ENCODE measurements at regions not wholly inside any gene's neighbourhood (a gene's known extent, or its start where the extent isn't known, plus 50 kb on each side); places are given as distances from the start of the nearest gene placed in this dataset.

- in situ Hi-C loops (cut with MboI; ENCODE audit: low pct_unique_long_range_greater_than_20kb, low sequenced_read_pairs, unreplicated experiment) = no loop called here
- no peak for DNase-seq (ENCODE audit: low spot score)
- TF ChIP-seq, protein P1, sequence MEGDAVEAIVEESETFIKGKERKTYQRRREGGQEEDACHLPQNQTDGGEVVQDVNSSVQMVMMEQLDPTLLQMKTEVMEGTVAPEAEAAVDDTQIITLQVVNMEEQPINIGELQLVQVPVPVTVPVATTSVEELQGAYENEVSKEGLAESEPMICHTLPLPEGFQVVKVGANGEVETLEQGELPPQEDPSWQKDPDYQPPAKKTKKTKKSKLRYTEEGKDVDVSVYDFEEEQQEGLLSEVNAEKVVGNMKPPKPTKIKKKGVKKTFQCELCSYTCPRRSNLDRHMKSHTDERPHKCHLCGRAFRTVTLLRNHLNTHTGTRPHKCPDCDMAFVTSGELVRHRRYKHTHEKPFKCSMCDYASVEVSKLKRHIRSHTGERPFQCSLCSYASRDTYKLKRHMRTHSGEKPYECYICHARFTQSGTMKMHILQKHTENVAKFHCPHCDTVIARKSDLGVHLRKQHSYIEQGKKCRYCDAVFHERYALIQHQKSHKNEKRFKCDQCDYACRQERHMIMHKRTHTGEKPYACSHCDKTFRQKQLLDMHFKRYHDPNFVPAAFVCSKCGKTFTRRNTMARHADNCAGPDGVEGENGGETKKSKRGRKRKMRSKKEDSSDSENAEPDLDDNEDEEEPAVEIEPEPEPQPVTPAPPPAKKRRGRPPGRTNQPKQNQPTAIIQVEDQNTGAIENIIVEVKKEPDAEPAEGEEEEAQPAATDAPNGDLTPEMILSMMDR (IDR thresholded peaks at IDR 0.05; ENCODE audit: extremely low read depth, insufficient read depth, missing control alignments) = no peak
These were observed 80.5 kb downstream of the VEGFA start for GRCh38 chr6:43850314-43851203.

- TF ChIP-seq, protein P1 (IDR thresholded peaks at IDR 0.05; ENCODE audit: extremely low read depth, insufficient read depth, missing control alignments) = no peak
- DNase-seq (ENCODE audit: low spot score) = no peak
- in situ Hi-C loops (cut with MboI; ENCODE audit: low pct_unique_long_range_greater_than_20kb, low sequenced_read_pairs, unreplicated experiment) = no loop called here
These were observed 79.8 kb downstream of the VEGFA start for GRCh38 chr6:43849844-43850243.

- DNase-seq (ENCODE audit: low spot score) = no peak
- TF ChIP-seq, protein P1 (IDR thresholded peaks at IDR 0.05; ENCODE audit: extremely low read depth, insufficient read depth, missing control alignments) = no peak
- in situ Hi-C loops (cut with MboI; ENCODE audit: low pct_unique_long_range_greater_than_20kb, low sequenced_read_pairs, unreplicated experiment) = no loop called here
These were observed 78.8 kb downstream of the VEGFA start for GRCh38 chr6:43848671-43849391.

- in situ Hi-C loops (cut with MboI; ENCODE audit: low pct_unique_long_range_greater_than_20kb, low sequenced_read_pairs, unreplicated experiment) = no loop called here
- DNase-seq (ENCODE audit: low spot score) = no peak
- TF ChIP-seq, protein P1 (IDR thresholded peaks at IDR 0.05; ENCODE audit: extremely low read depth, insufficient read depth, missing control alignments) = no peak
These were observed 78.0 kb downstream of the VEGFA start for GRCh38 chr6:43847741-43848630.

- DNase-seq (ENCODE audit: low spot score) = no peak
- in situ Hi-C loops (cut with MboI; ENCODE audit: low pct_unique_long_range_greater_than_20kb, low sequenced_read_pairs, unreplicated experiment) = no loop called here
- TF ChIP-seq, protein P1 (IDR thresholded peaks at IDR 0.05; ENCODE audit: extremely low read depth, insufficient read depth, missing control alignments) = no peak
These were observed 76.5 kb downstream of the VEGFA start for GRCh38 chr6:43846556-43846955.

DNA sequence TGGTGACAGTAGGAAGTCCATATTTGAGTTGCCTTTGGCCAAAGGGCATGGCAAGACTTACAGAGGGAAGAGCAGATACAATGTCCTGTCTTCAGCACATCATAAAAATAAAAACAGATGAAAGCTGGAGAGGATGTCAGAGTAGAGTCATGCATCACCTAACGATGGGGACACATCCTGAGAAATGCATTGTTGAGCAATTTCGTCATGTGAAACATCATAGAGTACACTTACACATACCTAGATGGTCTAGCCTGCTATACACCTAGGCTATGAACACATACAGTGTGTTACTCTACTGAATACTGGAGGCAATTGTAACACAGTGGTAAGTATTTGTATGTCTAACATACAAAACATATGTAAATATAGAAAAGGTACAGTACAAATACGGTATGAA lies 75.6 kb downstream of the VEGFA start:
- DNase-seq (ENCODE audit: low spot score) = no peak
- in situ Hi-C loops (cut with MboI; ENCODE audit: low pct_unique_long_range_greater_than_20kb, low sequenced_read_pairs, unreplicated experiment) = no loop called here

More for the DNA sequence above, 75.6 kb downstream of the VEGFA start:
- TF ChIP-seq, protein P1 (IDR thresholded peaks at IDR 0.05; ENCODE audit: extremely low read depth, insufficient read depth, missing control alignments) = no peak

Data from GM13977 (cell line).